Stimulated activated naive CD4-positive, alpha-beta T cell treated with Interleukin-2 at 50 U/mL for 16 hours (primary cell): ENCODE measurements at regions not wholly inside any gene's neighbourhood (a gene's known extent, or its start where the extent isn't known, plus 50 kb on each side); places are given as distances from the start of the nearest gene placed in this dataset.

Experiments
- DNase-seq: peaks from one replicate; lab custom pipeline; 2025; lab: John Stamatoyannopoulos, UW

- DNase-seq, result no peak
Measured at GRCh38 chr7:67764289-67764688, 767.7 kb downstream of the TYW1 start.

DNA sequence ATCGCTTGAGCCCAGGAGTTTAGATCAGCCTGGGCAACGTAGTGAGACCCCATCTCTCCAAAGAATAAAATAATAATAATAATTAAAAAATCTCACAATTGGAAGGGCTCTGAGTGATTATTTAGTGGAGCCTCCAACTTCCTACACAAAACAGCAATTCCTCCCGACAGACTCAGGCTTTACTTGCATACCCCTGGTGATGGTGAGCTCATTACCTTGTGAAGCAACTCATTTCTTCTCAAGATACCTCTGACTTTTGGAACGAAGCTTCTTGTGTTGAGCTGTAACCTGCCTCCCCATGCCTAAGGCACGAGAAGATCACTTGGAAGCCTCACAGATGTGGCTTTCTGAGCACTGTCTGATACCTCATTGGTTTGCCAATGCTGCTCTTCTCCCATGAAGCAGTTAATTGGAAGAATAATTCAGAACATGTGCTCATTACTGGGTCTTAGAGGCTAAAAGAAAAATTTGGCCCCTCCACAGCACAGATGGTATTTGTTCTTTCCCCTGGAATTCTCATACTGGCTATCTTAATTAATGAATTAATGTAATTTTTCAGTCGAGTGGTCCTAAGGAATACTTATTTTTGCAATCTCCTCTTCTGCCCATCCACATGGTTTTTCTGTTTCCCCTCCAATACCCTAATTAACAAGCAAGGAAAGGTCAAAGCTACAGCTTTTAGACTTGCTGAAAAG is 769.0 kb downstream of the TYW1 start:
- no peak for DNase-seq

- DNase-seq, result no peak
Measured at GRCh38 chr7:67766906-67767410, 770.3 kb downstream of the TYW1 start.

GRCh38 chr7:67771846-67772605 is 775.4 kb downstream of the TYW1 start:
- no peak for DNase-seq

- DNase-seq, result no peak
Measured at GRCh38 chr7:67773081-67773480, 776.4 kb downstream of the TYW1 start.

- no peak for DNase-seq
Measured at GRCh38 chr7:67777119-67777518, 780.5 kb downstream of the TYW1 start.

- DNase-seq, result no peak
Measured at GRCh38 chr7:67781841-67782240, 785.2 kb downstream of the TYW1 start.

- no peak for DNase-seq
Measured at GRCh38 chr7:67786021-67786420, 789.4 kb downstream of the TYW1 start.

- DNase-seq, result no peak
Measured at GRCh38 chr7:67788669-67789068, 792.0 kb downstream of the TYW1 start.

DNA sequence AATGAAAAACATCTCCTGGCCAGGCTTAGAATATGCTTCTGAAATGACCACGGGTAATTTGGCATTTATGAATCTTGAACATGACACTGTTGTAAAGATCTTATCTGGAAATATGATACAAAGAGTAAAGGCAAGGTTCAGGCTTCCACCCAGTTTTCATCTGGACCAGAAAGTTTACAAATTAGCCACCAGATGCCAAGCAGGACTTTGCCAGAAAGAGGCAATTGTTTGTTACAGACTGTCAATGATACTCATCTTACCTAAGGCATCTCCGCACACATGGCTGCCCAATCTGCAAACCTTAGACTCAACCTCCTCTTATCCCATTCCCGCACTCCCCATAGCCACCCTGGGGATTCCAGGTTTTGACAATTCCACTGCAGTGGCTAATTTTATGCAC is 795.3 kb downstream of the TYW1 start:
- no peak for DNase-seq

DNA sequence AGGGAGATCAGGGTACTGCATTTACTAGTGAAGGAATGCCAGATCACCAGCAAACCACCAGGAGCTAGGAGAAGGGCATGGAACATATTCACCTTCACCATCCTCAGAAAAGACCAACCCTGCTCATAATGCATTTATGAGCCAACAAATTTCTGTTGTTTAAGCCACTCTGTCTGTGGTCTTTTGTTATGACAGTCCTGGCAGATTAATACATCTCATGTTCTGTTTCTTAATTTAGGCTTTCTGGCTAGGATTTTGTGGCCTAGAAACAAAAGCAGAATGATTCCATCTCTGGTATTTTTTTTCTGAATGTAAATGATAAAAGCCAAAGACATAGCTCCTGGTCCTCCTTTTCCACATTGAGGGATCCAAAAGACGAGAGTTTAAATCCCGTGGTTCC is 797.9 kb downstream of the TYW1 start:
- no peak for DNase-seq

GRCh38 chr7:67803789-67804188 is 807.2 kb downstream of the TYW1 start:
- DNase-seq, result no peak

DNA sequence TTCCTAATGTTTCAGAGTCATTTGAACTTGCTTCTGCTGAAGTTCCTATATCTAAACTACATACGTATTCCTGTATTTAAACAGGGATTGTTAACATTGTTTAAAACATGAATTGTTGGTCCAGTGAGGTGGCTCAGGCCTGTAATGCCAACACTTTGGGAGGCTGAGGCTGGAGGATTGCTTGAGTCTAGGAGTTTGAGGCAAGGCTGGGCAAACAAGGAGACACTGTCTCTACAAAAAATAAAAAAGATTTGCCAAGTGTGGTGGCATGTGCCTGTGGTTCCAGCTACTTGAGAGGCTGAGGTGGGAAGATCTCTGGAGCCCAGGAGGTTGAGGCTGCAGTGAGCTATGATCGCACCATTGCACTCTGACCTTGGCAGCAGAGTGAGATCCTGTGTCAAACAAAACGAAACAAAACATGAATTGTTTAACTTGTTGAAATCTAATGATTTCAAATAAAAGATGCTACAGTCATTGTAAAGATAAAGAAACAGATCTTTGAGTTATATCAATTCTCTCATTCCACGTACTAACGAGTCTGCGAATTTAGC is 809.4 kb downstream of the TYW1 start:
- no peak for DNase-seq

DNA sequence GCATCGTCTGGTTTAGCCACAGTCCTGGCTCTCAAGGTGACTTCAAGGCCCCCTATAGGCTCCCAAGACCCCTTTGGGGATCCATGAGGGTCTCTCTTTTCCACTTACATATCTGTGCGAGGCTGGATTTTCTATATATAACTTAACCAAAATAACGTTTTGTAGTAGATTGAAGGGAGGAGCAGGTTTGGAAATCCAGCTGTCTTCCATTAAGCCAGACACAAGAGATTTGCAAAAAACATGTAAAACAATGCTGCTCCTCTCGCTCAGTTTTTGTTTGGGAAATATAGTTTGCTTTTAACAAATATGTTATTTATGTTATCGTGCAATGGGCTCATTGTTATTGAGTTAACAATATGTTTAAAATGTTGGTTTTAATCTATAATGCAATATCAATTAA is 811.2 kb downstream of the TYW1 start:
- no peak for DNase-seq

DNA sequence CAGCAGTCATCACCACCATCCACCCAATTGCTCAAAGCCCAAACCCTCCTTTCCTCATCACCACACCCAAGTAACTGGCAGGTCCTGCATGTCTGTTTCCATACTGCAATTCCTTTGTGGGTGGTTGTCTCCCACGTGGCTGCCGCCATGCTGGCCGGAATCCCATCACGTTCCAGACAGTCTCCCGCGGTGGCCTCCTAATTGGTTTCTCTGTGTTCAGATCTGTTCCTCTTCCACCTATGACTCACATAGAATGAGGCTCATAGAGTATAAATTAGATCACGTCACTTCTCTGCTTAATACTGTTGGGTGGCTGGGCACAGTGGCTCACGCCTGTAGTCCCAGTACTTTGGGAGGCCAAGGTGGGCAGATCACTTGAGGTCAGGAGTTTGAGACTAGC is 813.0 kb downstream of the TYW1 start:
- DNase-seq, result no peak

DNA sequence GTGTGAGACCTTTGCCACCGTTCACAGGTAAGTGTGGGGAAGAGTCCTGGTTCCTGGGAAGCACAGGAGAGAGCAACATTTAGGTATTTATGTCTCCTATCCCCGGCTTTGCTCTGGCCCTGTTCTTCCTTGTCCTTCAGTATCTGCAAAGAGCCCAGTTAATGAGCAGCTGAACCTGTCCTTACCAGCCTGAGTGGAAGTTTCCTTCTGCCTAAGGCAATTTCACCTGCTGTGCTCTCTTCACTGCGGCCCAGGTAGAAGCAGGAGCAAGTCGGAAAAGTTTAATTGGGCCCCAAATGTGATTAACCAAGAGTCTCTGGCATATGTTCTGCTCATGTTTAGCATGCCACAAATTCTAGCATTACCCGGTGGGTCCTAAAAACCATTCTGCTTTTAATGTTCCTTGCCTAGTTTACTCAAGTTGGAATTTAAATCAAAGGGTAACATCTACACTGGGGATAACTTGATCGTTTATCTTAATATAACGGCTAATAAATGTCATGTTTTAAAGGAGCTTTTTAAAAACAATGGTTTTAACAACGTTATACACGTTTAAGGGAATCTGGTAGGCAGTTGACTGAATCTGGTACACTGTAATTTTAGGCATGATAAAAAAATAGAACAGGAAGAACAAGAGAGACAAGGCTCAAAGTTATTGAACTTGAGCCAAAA is 817.1 kb downstream of the TYW1 start:
- no peak for DNase-seq

GRCh38 chr7:67817481-67817880 is 820.8 kb downstream of the TYW1 start:
- no peak for DNase-seq

DNA sequence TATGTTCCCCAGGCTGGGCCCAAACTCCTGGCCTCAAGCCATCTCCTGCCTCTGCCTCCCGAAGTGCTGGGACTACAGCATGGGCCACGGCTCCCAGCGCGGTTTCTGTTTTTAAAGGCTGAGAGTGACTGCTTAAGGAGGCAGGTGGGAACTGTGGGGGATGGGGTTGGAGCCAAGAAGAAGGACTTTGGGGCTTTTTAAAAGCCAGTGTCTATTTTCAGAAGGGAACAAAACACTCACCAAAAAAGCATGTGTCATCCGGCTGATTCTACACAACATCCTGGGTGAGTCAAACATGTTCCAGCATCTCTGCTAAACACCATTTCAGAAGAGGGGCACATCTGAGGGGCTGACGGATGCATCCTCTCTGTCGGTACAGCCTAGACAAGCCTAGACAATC is 824.5 kb downstream of the TYW1 start:
- no peak for DNase-seq

- no peak for DNase-seq
Measured at GRCh38 chr7:67823345-67823744, 826.7 kb downstream of the TYW1 start.

GRCh38 chr7:67825356-67825755 is 828.7 kb downstream of the TYW1 start:
- DNase-seq, result no peak

- DNase-seq, result no peak
Measured at GRCh38 chr7:67841896-67842295, 845.3 kb downstream of the TYW1 start.

- no peak for DNase-seq
Measured at GRCh38 chr7:67842571-67842970, 845.9 kb downstream of the TYW1 start.
